ENCODE measurements at regions not wholly inside any gene's neighbourhood (a gene's known extent, or its start where the extent isn't known, plus 50 kb on each side); places are given as distances from the start of the nearest gene placed in this dataset.

GRCh38 chr14:83208341-83208740 lies 1674.7 kb upstream of the SEL1L start:
- H3K9me3 Mint-ChIP-seq (ENCODE audit: unreplicated experiment) = no peaks in the 10 kb centered on the region
- H3K27me3 Mint-ChIP-seq (ENCODE audit: insufficient read depth, unreplicated experiment) = no peaks in the 10 kb centered on the region
- Histone ChIP-seq H3K4me3 (ENCODE audit: low read depth, low read length) (no peak overlapping the region), H3K36me3 (ENCODE audit: control insufficient read depth, insufficient read depth, low read length) (no peaks in the 10 kb centered on the region), H3K27me3 (replicated peaks; ENCODE audit: control insufficient read depth, insufficient read depth, low read length) (no peaks in the 10 kb centered on the region), H3K9me3 (no peaks in the 10 kb centered on the region), H3K4me1 (no peaks in the 10 kb centered on the region)
- H3K4me3 Mint-ChIP-seq (ENCODE audit: unreplicated experiment) = no peak overlapping the region
- no peaks in the 10 kb centered on the region for H3K4me1 Mint-ChIP-seq (ENCODE audit: low read depth, unreplicated experiment)
- ChIA-PET CTCF (no interaction called here), POLR2A (no interaction called here)
- no peak for TF ChIP-seq CTCF (IDR thresholded peaks at IDR 0.05; ENCODE audit: insufficient read depth in 1 of 2, low read depth in 1 of 2, low read length in 1 of 2, severe bottlenecking in 1 of 2, unreplicated experiment in 1 of 2)
- intact Hi-C loops (cut with micrococcal nuclease; ENCODE audit: unreplicated experiment) = no loop called here
- no TSS peak for BruUV-seq (replicated peaks)
- DNase-seq = no peak
- no peak overlapping the region for H3K27ac Mint-ChIP-seq (ENCODE audit: unreplicated experiment)
- H3K36me3 Mint-ChIP-seq (ENCODE audit: insufficient read depth, unreplicated experiment) = no peaks in the 10 kb centered on the region

DNA sequence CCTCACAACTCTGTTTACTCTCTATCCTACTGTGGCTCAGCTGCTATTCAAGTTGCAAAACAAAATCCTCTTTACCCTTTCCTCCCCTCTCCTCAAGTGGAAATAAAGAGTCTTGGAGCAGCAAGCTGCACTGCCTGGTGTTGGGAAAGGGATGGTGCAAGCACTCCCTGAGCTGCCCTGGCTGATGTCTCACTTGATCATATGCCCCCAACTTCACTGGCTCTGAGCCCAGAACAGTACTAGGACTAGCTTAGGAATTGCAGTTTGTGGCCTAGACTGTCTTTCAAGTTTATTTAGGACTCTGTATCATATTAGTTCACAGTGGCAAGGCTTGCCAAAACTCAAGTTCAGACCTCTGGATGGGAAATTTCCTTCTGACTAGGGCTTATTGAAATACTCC lies 1683.8 kb upstream of the SEL1L start:
- Histone ChIP-seq H3K36me3 (ENCODE audit: control insufficient read depth, insufficient read depth, low read length) (no peaks in the 10 kb centered on the region), H3K27me3 (replicated peaks; ENCODE audit: control insufficient read depth, insufficient read depth, low read length) (no peaks in the 10 kb centered on the region), H3K4me1 (no peaks in the 10 kb centered on the region), H3K9me3 (no peaks in the 10 kb centered on the region), H3K4me3 (ENCODE audit: low read depth, low read length) (no peak overlapping the region)
- Mint-ChIP-seq H3K4me1 (ENCODE audit: low read depth, unreplicated experiment) (no peaks in the 10 kb centered on the region), H3K27me3 (ENCODE audit: insufficient read depth, unreplicated experiment) (no peaks in the 10 kb centered on the region), H3K27ac (ENCODE audit: unreplicated experiment) (no peak overlapping the region), H3K36me3 (ENCODE audit: insufficient read depth, unreplicated experiment) (no peaks in the 10 kb centered on the region), H3K4me3 (ENCODE audit: unreplicated experiment) (no peak overlapping the region), H3K9me3 (ENCODE audit: unreplicated experiment) (no peaks in the 10 kb centered on the region)
- POLR2A ChIA-PET = no interaction called here
- DNase-seq = no peak
- CTCF ChIA-PET = no interaction called here
- no TSS peak for BruUV-seq (replicated peaks)
- intact Hi-C loops (cut with micrococcal nuclease; ENCODE audit: unreplicated experiment) = no loop called here
- no peak for TF ChIP-seq CTCF (IDR thresholded peaks at IDR 0.05; ENCODE audit: insufficient read depth in 1 of 2, low read depth in 1 of 2, low read length in 1 of 2, severe bottlenecking in 1 of 2, unreplicated experiment in 1 of 2)

- no peak for TF ChIP-seq CTCF (IDR thresholded peaks at IDR 0.05; ENCODE audit: insufficient read depth in 1 of 2, low read depth in 1 of 2, low read length in 1 of 2, severe bottlenecking in 1 of 2, unreplicated experiment in 1 of 2)
- ChIA-PET CTCF (no interaction called here), POLR2A (no interaction called here)
- Histone ChIP-seq H3K9me3 (no peaks in the 10 kb centered on the region), H3K4me3 (ENCODE audit: low read depth, low read length) (no peak overlapping the region), H3K27me3 (replicated peaks; ENCODE audit: control insufficient read depth, insufficient read depth, low read length) (no peaks in the 10 kb centered on the region), H3K36me3 (ENCODE audit: control insufficient read depth, insufficient read depth, low read length) (no peaks in the 10 kb centered on the region), H3K4me1 (no peaks in the 10 kb centered on the region)
- H3K4me1 Mint-ChIP-seq (ENCODE audit: low read depth, unreplicated experiment) = no peaks in the 10 kb centered on the region
- no peaks in the 10 kb centered on the region for H3K27me3 Mint-ChIP-seq (ENCODE audit: insufficient read depth, unreplicated experiment)
- DNase-seq = no peak
- intact Hi-C loops (cut with micrococcal nuclease; ENCODE audit: unreplicated experiment) = no loop called here
- H3K9me3 Mint-ChIP-seq (ENCODE audit: unreplicated experiment) = peaks cover 9% of the 10 kb centered on the region
- no peaks in the 10 kb centered on the region for H3K36me3 Mint-ChIP-seq (ENCODE audit: insufficient read depth, unreplicated experiment)
- no TSS peak for BruUV-seq (replicated peaks)
- H3K27ac Mint-ChIP-seq (ENCODE audit: unreplicated experiment) = no peak overlapping the region
- no peak overlapping the region for H3K4me3 Mint-ChIP-seq (ENCODE audit: unreplicated experiment)
These were observed 1714.4 kb upstream of the SEL1L start for GRCh38 chr14:83247924-83248639.

All from Caco-2 (cell line).